ENCODE measurements at regions not wholly inside any gene's neighbourhood (a gene's known extent, or its start where the extent isn't known, plus 50 kb on each side); places are given as distances from the start of the nearest gene placed in this dataset.

DNA sequence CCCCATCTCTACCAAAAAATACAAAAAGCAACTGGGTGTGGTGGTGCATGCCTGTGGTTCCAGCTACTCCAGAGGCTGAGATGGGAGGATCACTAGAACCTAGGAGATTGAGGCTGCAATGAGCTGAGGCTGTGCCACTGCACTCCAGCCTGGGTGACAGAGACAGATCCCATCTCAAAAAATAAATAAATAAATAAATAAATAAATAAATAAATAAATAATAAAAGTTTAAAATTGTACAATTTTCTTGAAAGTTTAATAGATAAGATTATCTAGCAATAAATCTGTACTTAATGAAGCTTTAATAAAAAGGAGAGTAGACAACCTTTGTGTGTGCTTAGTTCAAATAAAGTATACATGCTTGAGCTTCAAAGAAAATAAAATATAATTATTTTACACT lies 310.0 kb upstream of the LRIG3 start:
- FAIRE-seq (no peak), ATAC-seq (no peak)
- POLR2A ChIA-PET = no interaction called here

DNA sequence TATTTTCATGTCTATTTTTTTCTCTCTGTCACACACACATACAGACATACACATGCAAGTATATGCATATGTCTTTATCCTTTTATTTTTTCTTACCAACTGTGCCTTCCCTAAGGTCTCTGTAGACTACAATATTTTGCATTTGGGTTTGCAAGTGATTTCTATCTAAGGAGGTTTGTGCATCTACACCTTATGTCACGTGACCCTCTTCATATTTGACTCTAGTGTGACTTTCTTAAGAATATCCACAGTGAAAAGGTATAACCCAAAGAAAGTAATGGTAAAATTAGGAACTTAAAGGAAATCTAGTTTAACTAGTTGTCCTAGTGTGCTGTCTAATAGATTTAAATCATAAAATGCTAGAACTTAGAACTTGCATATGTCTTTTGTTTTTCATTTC lies 298.8 kb upstream of the LRIG3 start:
- FAIRE-seq (no peak), DNase-seq (ENCODE audit: low read depth in 1 of 2, low spot score in 1 of 2) (no peak), ATAC-seq (no peak)
- ChIA-PET CTCF (no interaction called here), POLR2A (no interaction called here)
- Histone ChIP-seq H3K4me1 (no peaks in the 10 kb centered on the region), H3K4me3 (no peak overlapping the region), H3K27ac (no peak overlapping the region), H3K4me2 (no peak overlapping the region), H3K9me3 (no peaks in the 10 kb centered on the region)
- TF ChIP-seq USF2 (IDR thresholded peaks at IDR 0.05) (peak; percentile 41; the same call in 1 of the 2 replicates), HOXA7 (CRISPR knock-in tag; IDR thresholded peaks at IDR 0.05) (no peak)
- 3% methylated on average over 1 of the region's 1 CpG for WGBS (ENCODE audit: missing lambda C conversion rate)

More for the DNA sequence above, 310.0 kb upstream of the LRIG3 start:
- H3K9me3 ChIP-seq = no peaks in the 10 kb centered on the region
- DNase-seq (ENCODE audit: low read depth in 1 of 2, low spot score in 1 of 2) = no peak
- no peak overlapping the region for H3K27ac ChIP-seq
- no peaks in the 10 kb centered on the region for H3K4me1 ChIP-seq
- H3K4me3 ChIP-seq = no peak overlapping the region
- TF ChIP-seq MAZ (IDR thresholded peaks at IDR 0.05; ENCODE audit: borderline replicate concordance, low read depth, low read length) = no peak
- TF ChIP-seq ZC3H11A (IDR thresholded peaks at IDR 0.05) = peak; percentile 64
- CTCF ChIA-PET = no interaction called here
- H3K4me2 ChIP-seq = no peak overlapping the region

- FAIRE-seq = no peak
- POLR2A ChIA-PET = no interaction called here
- CTCF ChIA-PET = no interaction called here
These were observed 276.7 kb upstream of the LRIG3 start for GRCh38 chr12:59196989-59197388.

DNA sequence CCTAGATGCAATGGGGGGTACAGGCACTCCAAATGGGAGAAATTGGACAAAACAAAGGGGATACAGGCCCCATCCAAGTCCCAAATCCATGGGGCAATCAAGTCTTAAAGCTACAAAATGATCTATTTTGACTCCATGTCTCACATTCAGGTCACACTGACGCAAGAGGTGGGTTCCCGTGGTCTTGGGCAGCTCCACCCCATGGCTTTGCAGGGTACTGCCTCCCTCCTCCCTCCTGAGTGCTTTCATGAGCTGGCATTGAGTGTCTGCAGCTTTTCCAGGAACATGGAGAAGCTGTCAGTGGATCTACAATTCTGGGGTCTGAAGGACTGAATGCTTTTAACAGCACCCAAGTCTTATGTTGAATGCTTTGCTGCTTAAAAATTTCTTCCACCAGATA lies 274.5 kb upstream of the LRIG3 start:
- 0% methylated on average over 2 of the region's 2 CpGs for WGBS (ENCODE audit: missing lambda C conversion rate)
- H3K9me3 ChIP-seq = no peaks in the 10 kb centered on the region
- H3K4me3 ChIP-seq = no peak overlapping the region
- ChIA-PET CTCF (no interaction called here), POLR2A (no interaction called here)
- DNase-seq (ENCODE audit: low read depth in 1 of 2, low spot score in 1 of 2) (peak in 1 of 2 experiments; percentile 9), FAIRE-seq (no peak), ATAC-seq (no peak)
- H3K4me2 ChIP-seq = no peak overlapping the region
- H3K27ac ChIP-seq = no peak overlapping the region
- H3K4me1 ChIP-seq = no peaks in the 10 kb centered on the region
- no peak for TF ChIP-seq CEBPB (IDR thresholded peaks at IDR 0.05)
- TF ChIP-seq SREBF2 (IDR thresholded peaks at IDR 0.05) = no peak
- TF ChIP-seq, protein P1, sequence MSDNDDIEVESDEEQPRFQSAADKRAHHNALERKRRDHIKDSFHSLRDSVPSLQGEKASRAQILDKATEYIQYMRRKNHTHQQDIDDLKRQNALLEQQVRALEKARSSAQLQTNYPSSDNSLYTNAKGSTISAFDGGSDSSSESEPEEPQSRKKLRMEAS (IDR thresholded peaks at IDR 0.05) = no peak
- no peak for TF ChIP-seq RCOR1 (IDR thresholded peaks at IDR 0.05; ENCODE audit: low read depth, low read length)
- no peak for TF ChIP-seq POLR2AphosphoS2 (conservative IDR thresholded peaks at IDR 0.05; ENCODE audit: low read length)
- TF ChIP-seq ZNF302 (CRISPR knock-in tag; IDR thresholded peaks at IDR 0.05) = no peak
- no peak for TF ChIP-seq MYC (IDR thresholded peaks at IDR 0.05; ENCODE audit: borderline replicate concordance, low read length)
- no peak for TF ChIP-seq KDM1A (IDR thresholded peaks at IDR 0.05; ENCODE audit: low read depth)
- TF ChIP-seq TFCP2L1 (CRISPR knock-in tag; IDR thresholded peaks at IDR 0.05) = no peak

More at GRCh38 chr12:59196989-59197388, 276.7 kb upstream of the LRIG3 start:
- no peak overlapping the region for H3K4me3 ChIP-seq
- H3K4me1 ChIP-seq = no peaks in the 10 kb centered on the region
- ATAC-seq = no peak
- WGBS (ENCODE audit: missing lambda C conversion rate) = 18% methylated on average over 1 of the region's 1 CpG
- TF ChIP-seq FOSB (CRISPR knock-in tag; IDR thresholded peaks at IDR 0.05) (no peak), SREBF2 (IDR thresholded peaks at IDR 0.05) (no peak), CBX8 (IDR thresholded peaks at IDR 0.05) (no peak), POLR2A (IDR thresholded peaks at IDR 0.05; ENCODE audit: low read length) (no peak), ZC3H11A (IDR thresholded peaks at IDR 0.05) (no peak), TFCP2L1 (CRISPR knock-in tag; IDR thresholded peaks at IDR 0.05) (no peak), PHF8 (IDR thresholded peaks at IDR 0.05; ENCODE audit: borderline replicate concordance, low read depth) (no peak), EHF (CRISPR knock-in tag; IDR thresholded peaks at IDR 0.05) (no peak), BHLHE40 (IDR thresholded peaks at IDR 0.05; ENCODE audit: low read depth, low read length) (no peak), JUN (IDR thresholded peaks at IDR 0.05) (no peak), FOXS1 (CRISPR knock-in tag; IDR thresholded peaks at IDR 0.05) (no peak), TP53 (CRISPR knock-in tag; IDR thresholded peaks at IDR 0.05) (no peak), RNF2 (IDR thresholded peaks at IDR 0.05; ENCODE audit: borderline replicate concordance, low read depth) (no peak), MAFK (IDR thresholded peaks at IDR 0.05; ENCODE audit: partially characterized antibody) (no peak), FOSL2 (IDR thresholded peaks at IDR 0.05) (no peak), FOSL2 (CRISPR knock-in tag; IDR thresholded peaks at IDR 0.05) (no peak)
- DNase-seq (ENCODE audit: low read depth in 1 of 2, low spot score in 1 of 2) = no peak
- H3K9me3 ChIP-seq = no peaks in the 10 kb centered on the region
- no peak overlapping the region for H3K27ac ChIP-seq
- H3K4me2 ChIP-seq = no peak overlapping the region

Data from A549 (cell line).